ENCODE measurements at regions not wholly inside any gene's neighbourhood (a gene's known extent, or its start where the extent isn't known, plus 50 kb on each side); places are given as distances from the start of the nearest gene placed in this dataset.
"Not testable (repeated sequence)": the region's sequence is repeated elsewhere in the genome, so short reads cannot be mapped to it uniquely, and the experiment has no call there.

- H3K4me1 ChIP-seq, result 0 out of 2 replicates have a peak, but pooled peaks cover 4% of the 10 kb centered on the region
These were observed 251.6 kb upstream of the MKLN1 start for GRCh38 chr7:131076032-131076431.

GRCh38 chr7:131076711-131077181 is 250.9 kb upstream of the MKLN1 start:
- peak in 1 of 2 experiments; percentile 18 for DNase-seq
- H3K9me3 ChIP-seq (replicated peaks), result no peaks in the 10 kb centered on the region
- no peak overlapping the region for H3K4me3 ChIP-seq

More at GRCh38 chr7:131076032-131076431, 251.6 kb upstream of the MKLN1 start:
- Histone ChIP-seq H3K27ac (no peak overlapping the region), H3K27me3 (no peaks in the 10 kb centered on the region), H3K4me3 (no peak overlapping the region), H3K36me3 (no peaks in the 10 kb centered on the region), H3K9me3 (replicated peaks) (no peaks in the 10 kb centered on the region)
- no peak for DNase-seq

GRCh38 chr7:131077735-131078134 is 249.9 kb upstream of the MKLN1 start:
- Histone ChIP-seq H3K4me1 (no peaks in the 10 kb centered on the region), H3K27ac (no peak overlapping the region), H3K4me3 (no peak overlapping the region), H3K27me3 (no peaks in the 10 kb centered on the region), H3K9me3 (replicated peaks) (no peaks in the 10 kb centered on the region), H3K36me3 (no peaks in the 10 kb centered on the region)
- no peak for DNase-seq

More at GRCh38 chr7:131076711-131077181, 250.9 kb upstream of the MKLN1 start:
- 0 out of 2 replicates have a peak, but pooled peaks cover 4% of the 10 kb centered on the region for H3K4me1 ChIP-seq
- no peaks in the 10 kb centered on the region for H3K27me3 ChIP-seq
- H3K27ac ChIP-seq, result no peak overlapping the region
- no peaks in the 10 kb centered on the region for H3K36me3 ChIP-seq

- H3K36me3 ChIP-seq, result no peaks in the 10 kb centered on the region
- no peaks in the 10 kb centered on the region for H3K27me3 ChIP-seq
- no peak overlapping the region for H3K27ac ChIP-seq
- no peaks in the 10 kb centered on the region for H3K9me3 ChIP-seq (replicated peaks)
- no peak overlapping the region for H3K4me3 ChIP-seq
- no peaks in the 10 kb centered on the region for H3K4me1 ChIP-seq
- DNase-seq, result no peak
These were observed 246.9 kb upstream of the MKLN1 start for GRCh38 chr7:131080754-131081153.

- Histone ChIP-seq H3K4me3 (no peak overlapping the region), H3K36me3 (no peaks in the 10 kb centered on the region), H3K4me1 (no peaks in the 10 kb centered on the region), H3K27me3 (no peaks in the 10 kb centered on the region), H3K9me3 (replicated peaks) (no peaks in the 10 kb centered on the region), H3K27ac (no peak overlapping the region)
- no peak for DNase-seq
These were observed 246.4 kb upstream of the MKLN1 start for GRCh38 chr7:131081308-131081707.

GRCh38 chr7:131083781-131084180 is 243.9 kb upstream of the MKLN1 start:
- no peaks in the 10 kb centered on the region for H3K9me3 ChIP-seq (replicated peaks)
- H3K27ac ChIP-seq, result no peak overlapping the region
- no peaks in the 10 kb centered on the region for H3K4me1 ChIP-seq
- no peaks in the 10 kb centered on the region for H3K36me3 ChIP-seq
- DNase-seq, result no peak
- H3K27me3 ChIP-seq, result no peaks in the 10 kb centered on the region
- H3K4me3 ChIP-seq, result no peak overlapping the region

GRCh38 chr7:131084336-131084735 is 243.3 kb upstream of the MKLN1 start:
- H3K27me3 ChIP-seq; H3K4me3 ChIP-seq; H3K9me3 ChIP-seq (replicated peaks); H3K27ac ChIP-seq; H3K36me3 ChIP-seq; H3K4me1 ChIP-seq; DNase-seq: not testable (repeated sequence)

- Histone ChIP-seq H3K27me3 (no peaks in the 10 kb centered on the region), H3K4me1 (no peaks in the 10 kb centered on the region), H3K27ac (no peak overlapping the region), H3K4me3 (no peak overlapping the region), H3K36me3 (no peaks in the 10 kb centered on the region), H3K9me3 (replicated peaks) (no peaks in the 10 kb centered on the region)
- no peak for DNase-seq
These were observed 239.7 kb upstream of the MKLN1 start for GRCh38 chr7:131087756-131088658.

GRCh38 chr7:131090188-131090587 is 237.5 kb upstream of the MKLN1 start:
- no peaks in the 10 kb centered on the region for H3K4me1 ChIP-seq
- no peak overlapping the region for H3K4me3 ChIP-seq
- no peaks in the 10 kb centered on the region for H3K27me3 ChIP-seq
- H3K9me3 ChIP-seq (replicated peaks), result no peaks in the 10 kb centered on the region
- H3K27ac ChIP-seq, result no peak overlapping the region
- H3K36me3 ChIP-seq, result no peaks in the 10 kb centered on the region
- DNase-seq, result no peak

GRCh38 chr7:131090886-131091692 is 236.6 kb upstream of the MKLN1 start:
- no peaks in the 10 kb centered on the region for H3K27me3 ChIP-seq
- no peaks in the 10 kb centered on the region for H3K4me1 ChIP-seq
- H3K36me3 ChIP-seq, result no peaks in the 10 kb centered on the region
- DNase-seq, result no peak
- no peak overlapping the region for H3K27ac ChIP-seq
- no peaks in the 10 kb centered on the region for H3K9me3 ChIP-seq (replicated peaks)
- H3K4me3 ChIP-seq, result no peak overlapping the region

- H3K27ac ChIP-seq, result no peak overlapping the region
- no peaks in the 10 kb centered on the region for H3K4me1 ChIP-seq
- H3K9me3 ChIP-seq (replicated peaks), result no peaks in the 10 kb centered on the region
- H3K36me3 ChIP-seq, result no peaks in the 10 kb centered on the region
- no peaks in the 10 kb centered on the region for H3K27me3 ChIP-seq
- no peak for DNase-seq
- no peak overlapping the region for H3K4me3 ChIP-seq
These were observed 233.0 kb upstream of the MKLN1 start for GRCh38 chr7:131094685-131095084.

- no peak overlapping the region for H3K4me3 ChIP-seq
- H3K9me3 ChIP-seq (replicated peaks), result no peaks in the 10 kb centered on the region
- H3K27me3 ChIP-seq, result no peaks in the 10 kb centered on the region
- no peak for DNase-seq
- no peak overlapping the region for H3K27ac ChIP-seq
- H3K36me3 ChIP-seq, result no peaks in the 10 kb centered on the region
- H3K4me1 ChIP-seq, result no peaks in the 10 kb centered on the region
These were observed 232.3 kb upstream of the MKLN1 start for GRCh38 chr7:131095346-131095745.

GRCh38 chr7:131096267-131096927 is 231.3 kb upstream of the MKLN1 start:
- no peak overlapping the region for H3K27ac ChIP-seq
- no peaks in the 10 kb centered on the region for H3K9me3 ChIP-seq (replicated peaks)
- H3K4me1 ChIP-seq, result no peaks in the 10 kb centered on the region
- no peak for DNase-seq
- H3K4me3 ChIP-seq, result no peak overlapping the region
- no peaks in the 10 kb centered on the region for H3K36me3 ChIP-seq
- no peaks in the 10 kb centered on the region for H3K27me3 ChIP-seq

GRCh38 chr7:131097662-131098376 is 229.9 kb upstream of the MKLN1 start:
- no peak for DNase-seq
- Histone ChIP-seq H3K36me3 (no peaks in the 10 kb centered on the region), H3K9me3 (replicated peaks) (no peaks in the 10 kb centered on the region), H3K4me1 (no peaks in the 10 kb centered on the region), H3K27ac (no peak overlapping the region), H3K27me3 (no peaks in the 10 kb centered on the region), H3K4me3 (no peak overlapping the region)

Data from SJCRH30 (cell line).